GM12873 (cell line): ENCODE measurements at regions not wholly inside any gene's neighbourhood (a gene's known extent, or its start where the extent isn't known, plus 50 kb on each side); places are given as distances from the start of the nearest gene placed in this dataset.

Source experiments
- CTCF ChIP-seq: IDR thresholded peaks from 2 replicates; pipeline ENCODE4 v1.5.1; 2012; ENCODE audit warnings: low read depth, mild to moderate bottlenecking, moderate library complexity, low read length, control low read depth; ENCODE audit not compliant: insufficient read depth; ENCODE audit errors: missing control alignments

DNA sequence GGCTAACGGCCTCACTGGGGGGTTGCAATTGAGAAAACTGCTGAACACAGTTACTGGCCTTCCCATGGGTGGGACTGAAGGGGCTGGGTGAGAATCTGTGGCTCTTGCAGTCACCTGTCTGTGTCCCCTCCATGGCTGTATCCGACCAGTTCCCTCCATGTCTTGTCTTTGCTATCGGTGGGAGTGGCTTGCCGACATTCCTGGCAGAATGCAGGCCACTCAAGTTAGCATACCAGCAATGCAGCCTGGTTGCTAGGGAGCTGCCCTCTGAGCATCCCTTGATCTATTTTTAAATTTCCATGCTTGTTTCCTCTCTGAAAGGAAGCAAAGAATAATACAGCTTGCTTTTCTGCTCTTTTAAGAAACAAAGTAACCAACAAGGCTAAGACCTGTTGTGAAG, 1509.7 kb upstream of the WWC1 start:
- TF ChIP-seq CTCF, result no peak

GRCh38 chr5:166784545-166785078, 1506.8 kb upstream of the WWC1 start:
- no peak for TF ChIP-seq CTCF

GRCh38 chr5:166786178-166786577, 1505.3 kb upstream of the WWC1 start:
- TF ChIP-seq CTCF, result no peak

DNA sequence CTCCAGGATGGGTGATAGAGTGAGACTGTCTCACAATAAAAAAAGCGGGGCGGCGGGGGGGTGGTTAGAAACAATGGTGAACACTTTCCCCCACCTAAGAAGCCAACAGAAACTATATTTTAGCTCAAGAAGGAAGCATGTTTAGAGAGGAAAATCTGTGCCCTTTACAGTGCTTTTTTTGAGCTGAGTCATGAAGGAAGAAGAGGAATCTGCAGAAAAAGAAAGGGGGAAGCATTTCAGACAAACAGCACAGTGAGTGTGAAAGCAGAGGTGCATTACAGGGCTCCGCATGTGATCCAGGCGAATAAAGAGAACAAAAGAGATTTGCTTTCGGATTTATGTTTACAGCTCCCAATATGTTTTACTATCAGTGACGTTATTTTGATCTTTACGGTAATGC, 1504.6 kb upstream of the WWC1 start:
- TF ChIP-seq CTCF, result no peak

DNA sequence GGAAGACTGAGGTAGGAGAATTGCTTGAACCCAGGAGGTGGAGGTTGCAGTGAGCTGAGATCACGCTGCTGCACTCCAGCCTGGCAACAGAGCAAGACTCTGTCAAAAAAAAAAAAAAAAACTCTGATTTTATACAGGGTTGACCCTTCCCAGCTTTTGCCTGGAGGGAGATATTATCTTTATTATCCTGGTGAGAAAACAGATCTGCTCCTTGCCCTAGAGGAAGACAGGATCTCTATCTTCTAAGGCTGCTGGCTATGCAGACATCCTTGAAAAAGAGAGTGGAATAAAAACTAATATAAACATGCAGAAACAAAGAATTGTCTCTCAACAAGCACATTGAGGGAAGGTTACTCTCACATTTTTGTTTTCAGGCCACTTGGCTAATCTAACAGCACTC, 1503.4 kb upstream of the WWC1 start:
- TF ChIP-seq CTCF, result no peak

- no peak for TF ChIP-seq CTCF
Observed at GRCh38 chr5:166795756-166796155, 1495.7 kb upstream of the WWC1 start.

DNA sequence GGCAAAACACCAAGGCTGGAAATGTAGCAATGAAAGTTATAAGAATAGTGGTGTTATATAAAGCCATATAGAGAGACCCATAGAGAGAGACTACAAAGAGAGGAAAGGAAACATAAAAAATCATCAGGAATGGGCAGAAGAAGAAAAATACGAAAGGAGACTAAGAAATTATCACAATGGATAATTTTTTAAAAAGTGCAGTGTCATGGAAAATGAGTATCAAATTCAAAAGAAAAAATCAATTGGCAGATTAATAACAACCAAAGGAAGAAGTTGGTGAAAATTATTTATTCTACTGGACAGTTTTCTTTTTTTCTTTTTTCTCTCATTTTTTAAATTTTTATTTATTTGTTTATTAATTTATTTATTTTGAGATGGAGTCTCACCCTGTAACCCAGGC, 1488.4 kb upstream of the WWC1 start:
- TF ChIP-seq CTCF, result no peak
